Hematopoietic multipotent progenitor cell treated with erythropoietin and hydrocortisone succinate and interleukin-3 and kit ligand, for 15 days (in vitro differentiated cells): ENCODE measurements at regions not wholly inside any gene's neighbourhood (a gene's known extent, or its start where the extent isn't known, plus 50 kb on each side); places are given as distances from the start of the nearest gene placed in this dataset.

ENCODE experiments used
- DNase-seq: peaks from one replicate; pipeline ENCODE4 v3.0.0-alpha.2; 2015; ENCODE audit warnings: low spot score

- DNase-seq: no peak
Measured at GRCh38 chr3:162007722-162008121, 511.1 kb downstream of the OTOL1 start.

- no peak for DNase-seq
Measured at GRCh38 chr3:162012633-162013032, 516.0 kb downstream of the OTOL1 start.

GRCh38 chr3:162014284-162014683 lies 517.7 kb downstream of the OTOL1 start:
- DNase-seq: no peak

- DNase-seq: no peak
Measured at GRCh38 chr3:162015856-162016255, 519.2 kb downstream of the OTOL1 start.

GRCh38 chr3:162019817-162020216 lies 523.2 kb downstream of the OTOL1 start:
- no peak for DNase-seq

GRCh38 chr3:162021206-162021605 lies 524.6 kb downstream of the OTOL1 start:
- DNase-seq: no peak

GRCh38 chr3:162022911-162023310 lies 526.3 kb downstream of the OTOL1 start:
- DNase-seq: no peak

- DNase-seq: no peak
Measured at GRCh38 chr3:162029736-162030135, 533.1 kb downstream of the OTOL1 start.

- DNase-seq: no peak
Measured at GRCh38 chr3:162034368-162034767, 537.8 kb downstream of the OTOL1 start.

- no peak for DNase-seq
Measured at GRCh38 chr3:162041622-162042021, 545.0 kb downstream of the OTOL1 start.

GRCh38 chr3:162052636-162053035 lies 556.0 kb downstream of the OTOL1 start:
- DNase-seq: no peak

GRCh38 chr3:162072656-162073164 lies 576.1 kb downstream of the OTOL1 start:
- no peak for DNase-seq

- no peak for DNase-seq
Measured at GRCh38 chr3:162073422-162073975, 576.9 kb downstream of the OTOL1 start.

GRCh38 chr3:162077108-162077507 lies 580.5 kb downstream of the OTOL1 start:
- DNase-seq: no peak

GRCh38 chr3:162082516-162082915 lies 585.9 kb downstream of the OTOL1 start:
- no peak for DNase-seq

- no peak for DNase-seq
Measured at GRCh38 chr3:162087361-162087760, 590.8 kb downstream of the OTOL1 start.

- no peak for DNase-seq
Measured at GRCh38 chr3:162092751-162093150, 596.1 kb downstream of the OTOL1 start.

GRCh38 chr3:162094301-162094700 lies 597.7 kb downstream of the OTOL1 start:
- no peak for DNase-seq

GRCh38 chr3:162096874-162097273 lies 600.3 kb downstream of the OTOL1 start:
- no peak for DNase-seq

GRCh38 chr3:162103808-162104207 lies 607.2 kb downstream of the OTOL1 start:
- DNase-seq: no peak

- no peak for DNase-seq
Measured at GRCh38 chr3:162111861-162112260, 615.3 kb downstream of the OTOL1 start.

GRCh38 chr3:162112719-162113118 lies 616.1 kb downstream of the OTOL1 start:
- no peak for DNase-seq

GRCh38 chr3:162117961-162118360 lies 621.4 kb downstream of the OTOL1 start:
- DNase-seq: no peak

GRCh38 chr3:162119651-162120050 lies 623.0 kb downstream of the OTOL1 start:
- no peak for DNase-seq

GRCh38 chr3:162122405-162122804 lies 625.8 kb downstream of the OTOL1 start:
- DNase-seq: no peak
